ENCODE measurements at regions not wholly inside any gene's neighbourhood (a gene's known extent, or its start where the extent isn't known, plus 50 kb on each side); places are given as distances from the start of the nearest gene placed in this dataset.

DNA sequence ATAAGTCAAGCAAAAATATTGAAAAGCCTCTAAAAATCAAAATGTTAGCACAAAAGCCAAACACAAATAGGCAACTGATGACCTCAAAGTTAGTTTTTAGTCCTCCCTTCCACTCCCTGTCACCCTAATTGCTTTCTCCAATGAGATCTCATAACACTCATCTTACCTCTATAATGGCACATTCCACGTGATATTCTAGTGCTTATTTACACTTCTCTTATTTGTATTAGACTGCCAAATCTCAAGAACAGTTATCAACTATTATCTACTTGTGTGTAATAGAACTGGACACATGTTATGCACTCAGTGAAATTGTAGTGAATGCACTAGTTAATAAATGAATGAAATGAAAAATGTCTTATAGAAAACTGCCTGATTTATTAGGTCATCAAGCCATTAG is 55.5 kb upstream of the AVPR1A start:
- no peak for TF ChIP-seq CTCF (CRISPR knock-in tag; IDR thresholded peaks at IDR 0.05)
- no peak for TF ChIP-seq ATF7 (IDR thresholded peaks at IDR 0.05)
- TF ChIP-seq ATF7 (CRISPR knock-in tag; IDR thresholded peaks at IDR 0.05) = no peak
- TF ChIP-seq, protein P1, sequence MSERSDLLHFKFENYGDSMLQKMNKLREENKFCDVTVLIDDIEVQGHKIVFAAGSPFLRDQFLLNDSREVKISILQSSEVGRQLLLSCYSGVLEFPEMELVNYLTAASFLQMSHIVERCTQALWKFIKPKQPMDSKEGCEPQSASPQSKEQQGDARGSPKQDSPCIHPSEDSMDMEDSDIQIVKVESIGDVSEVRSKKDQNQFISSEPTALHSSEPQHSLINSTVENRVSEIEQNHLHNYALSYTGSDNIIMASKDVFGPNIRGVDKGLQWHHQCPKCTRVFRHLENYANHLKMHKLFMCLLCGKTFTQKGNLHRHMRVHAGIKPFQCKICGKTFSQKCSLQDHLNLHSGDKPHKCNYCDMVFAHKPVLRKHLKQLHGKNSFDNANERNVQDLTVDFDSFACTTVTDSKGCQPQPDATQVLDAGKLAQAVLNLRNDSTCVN (CRISPR knock-in tag; IDR thresholded peaks at IDR 0.05; ENCODE audit: borderline replicate concordance) = no peak
- TF ChIP-seq STAT6 (CRISPR knock-in tag; IDR thresholded peaks at IDR 0.05; ENCODE audit: borderline replicate concordance) = no peak
- TF ChIP-seq USF2 (IDR thresholded peaks at IDR 0.05; ENCODE audit: low read depth, low read length) = no peak
- TF ChIP-seq USF2 (CRISPR knock-in tag; IDR thresholded peaks at IDR 0.05; ENCODE audit: borderline replicate concordance) = no peak

All from HepG2 (cell line).